ENCODE measurements at regions not wholly inside any gene's neighbourhood (a gene's known extent, or its start where the extent isn't known, plus 50 kb on each side); places are given as distances from the start of the nearest gene placed in this dataset.
A peak's percentile ranks its signal among the peaks of the same experiment; 100 is the strongest.

DNA sequence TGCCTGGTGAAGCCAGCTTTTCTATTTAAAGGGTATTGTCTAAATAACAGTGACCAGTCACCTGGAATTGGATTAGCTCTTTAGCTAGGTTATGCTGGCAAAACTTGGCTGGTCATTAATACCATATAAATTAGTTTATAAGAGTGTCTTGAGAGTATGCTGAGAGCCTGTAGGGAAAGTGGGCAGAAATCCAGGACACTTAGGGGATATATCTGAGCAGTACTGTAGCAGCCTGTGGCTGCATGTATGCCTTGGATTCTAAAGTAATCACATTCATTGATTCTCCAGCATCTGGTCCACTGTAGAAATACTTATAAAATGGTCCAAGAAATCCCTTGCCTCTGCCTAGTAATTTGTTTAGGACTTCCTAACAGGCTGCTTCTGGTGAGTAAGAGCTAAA lies 288.9 kb upstream of the DMAC1 start:
- DNase-seq (ENCODE audit: low read depth) = no peak

DNA sequence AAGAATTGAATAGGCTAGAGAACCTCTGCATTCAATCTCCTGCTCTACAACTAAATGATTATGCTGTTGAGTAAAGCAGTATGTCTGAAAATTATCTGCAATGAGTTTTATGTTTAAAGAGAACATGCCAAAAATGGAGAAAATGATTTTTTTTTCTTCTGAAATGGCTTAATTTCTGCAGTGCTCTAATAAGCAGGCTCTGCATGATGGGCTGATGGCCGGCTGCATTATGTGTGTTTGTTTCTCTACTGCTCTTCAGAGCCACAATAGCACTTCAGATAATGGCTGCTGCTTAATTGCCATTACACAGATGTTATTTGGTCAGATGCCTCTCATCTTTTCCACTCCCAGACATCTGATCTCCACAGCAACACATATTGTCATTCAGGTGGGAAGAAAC lies 286.4 kb upstream of the DMAC1 start:
- no peak for DNase-seq (ENCODE audit: low read depth)

DNA sequence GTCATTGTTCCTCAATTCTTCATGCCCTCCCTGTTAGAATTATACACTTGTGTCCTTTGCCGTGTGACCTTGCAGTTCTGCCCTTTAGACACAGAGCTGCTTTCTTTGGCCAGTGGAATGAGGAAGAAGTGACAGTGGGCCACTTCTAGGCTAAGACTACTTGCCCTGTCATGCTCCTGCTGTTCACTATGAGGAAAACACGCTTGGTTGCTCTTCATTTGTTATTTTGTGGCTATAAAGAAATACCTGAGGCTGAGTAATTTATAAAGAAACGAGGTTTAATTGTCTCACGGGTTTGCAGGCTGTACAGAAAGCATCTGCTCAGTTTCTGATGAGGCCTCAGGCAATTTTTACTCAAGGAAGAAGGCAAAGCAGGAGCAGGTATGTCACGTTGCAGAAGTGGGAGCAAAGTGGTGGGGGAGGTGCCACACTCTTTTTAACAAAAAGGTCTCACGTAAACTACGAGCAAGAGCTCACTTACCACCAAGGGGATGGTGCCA lies 279.1 kb upstream of the DMAC1 start:
- DNase-seq (ENCODE audit: low read depth) = no peak

DNA sequence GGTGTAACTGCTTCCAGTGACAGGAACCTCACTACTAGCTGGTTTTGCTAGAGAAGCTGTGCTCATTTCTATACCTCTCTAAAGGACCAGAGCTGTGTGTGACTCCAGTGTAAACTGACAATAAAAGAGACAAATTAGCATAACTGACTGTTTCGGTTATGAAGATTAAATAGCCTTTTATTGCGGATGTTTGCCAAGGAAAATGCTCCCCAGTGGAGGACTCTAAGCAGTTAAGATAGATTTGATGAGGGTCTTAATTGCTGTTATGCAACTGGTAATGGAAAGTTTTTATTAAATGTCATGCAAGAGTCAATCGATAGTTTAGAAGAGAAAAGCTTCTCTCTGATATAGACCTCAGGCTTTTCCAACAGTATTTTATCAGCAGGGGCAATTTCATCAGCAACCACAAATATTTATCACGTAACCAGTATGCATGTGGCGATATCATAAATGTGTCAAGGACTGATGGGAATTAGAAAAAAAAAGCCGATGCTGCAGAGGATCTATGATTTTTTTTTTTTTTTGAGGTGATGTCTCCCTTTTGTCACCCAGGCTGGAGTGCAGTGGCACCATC lies 275.2 kb upstream of the DMAC1 start:
- no peak for DNase-seq (ENCODE audit: low read depth)

DNA sequence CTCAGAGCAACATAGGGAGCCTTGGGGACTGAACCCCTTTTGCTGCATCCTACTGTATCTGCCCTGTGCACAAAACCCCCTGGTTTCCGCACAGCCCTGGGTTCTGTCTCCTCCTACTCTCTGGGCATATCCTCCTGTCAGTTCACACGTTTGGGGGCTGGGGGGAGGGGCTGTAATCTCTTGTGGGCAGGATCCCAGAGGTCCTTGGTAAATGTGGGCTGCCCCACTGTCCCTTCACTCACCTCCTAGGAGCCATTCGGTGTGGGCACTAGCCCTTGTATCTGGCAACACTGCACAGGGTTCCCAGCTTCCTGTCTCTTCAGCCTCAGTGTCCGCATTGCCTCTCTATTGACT lies 271.8 kb upstream of the DMAC1 start:
- no peak for DNase-seq (ENCODE audit: low read depth)

DNA sequence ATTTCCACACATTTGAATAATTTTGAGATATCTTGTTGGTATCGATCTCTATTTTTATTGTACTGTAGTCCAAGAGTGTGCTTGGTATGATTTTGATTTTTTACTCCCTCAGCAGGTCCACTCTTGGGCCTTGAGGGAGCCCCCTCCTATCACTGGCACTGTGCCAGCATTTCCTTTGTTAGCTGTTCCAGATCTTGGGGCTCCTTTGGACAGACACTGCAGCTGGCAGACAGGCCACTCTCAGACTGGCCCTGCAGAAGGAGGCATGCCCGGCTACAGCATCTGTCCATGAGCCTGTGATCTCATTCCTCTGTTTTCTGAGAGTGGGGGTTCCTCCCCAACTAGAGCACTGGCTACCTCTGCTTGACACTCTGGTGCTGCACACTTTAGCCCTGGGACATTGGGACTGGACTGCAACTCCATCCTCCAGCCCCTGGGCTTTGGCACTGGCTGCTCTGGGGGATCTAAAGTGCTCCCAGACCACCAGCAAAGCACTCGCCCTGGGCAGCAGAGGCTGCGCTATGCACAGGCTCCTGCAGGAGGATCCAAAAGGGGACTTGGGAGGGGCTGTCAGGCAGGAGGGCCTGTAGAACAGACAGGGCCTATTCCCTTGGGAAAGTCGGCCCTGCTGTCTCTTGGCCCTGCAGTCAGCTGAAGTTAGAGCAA lies 271.3 kb upstream of the DMAC1 start:
- no peak for DNase-seq (ENCODE audit: low read depth)

DNA sequence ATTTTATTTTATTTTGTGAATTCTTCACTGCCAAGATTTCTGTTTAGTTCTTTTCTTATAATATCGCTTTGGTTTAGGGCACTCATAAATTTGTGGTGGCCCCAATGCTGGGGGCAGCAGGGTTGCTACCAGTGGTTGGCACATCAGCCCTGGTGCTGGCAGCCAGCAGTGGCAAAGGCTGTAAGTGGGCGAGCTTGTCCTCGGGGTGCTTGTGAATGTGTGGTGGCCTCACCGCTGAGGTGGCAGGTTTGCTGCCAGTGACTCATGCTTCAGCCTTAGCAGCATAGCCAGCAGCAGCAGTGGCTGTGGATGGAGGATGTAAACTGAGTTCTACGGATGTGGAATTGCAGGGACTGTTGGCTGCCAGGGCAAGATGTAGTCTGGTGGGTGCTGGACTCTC lies 262.9 kb upstream of the DMAC1 start:
- no peak for DNase-seq (ENCODE audit: low read depth)

DNA sequence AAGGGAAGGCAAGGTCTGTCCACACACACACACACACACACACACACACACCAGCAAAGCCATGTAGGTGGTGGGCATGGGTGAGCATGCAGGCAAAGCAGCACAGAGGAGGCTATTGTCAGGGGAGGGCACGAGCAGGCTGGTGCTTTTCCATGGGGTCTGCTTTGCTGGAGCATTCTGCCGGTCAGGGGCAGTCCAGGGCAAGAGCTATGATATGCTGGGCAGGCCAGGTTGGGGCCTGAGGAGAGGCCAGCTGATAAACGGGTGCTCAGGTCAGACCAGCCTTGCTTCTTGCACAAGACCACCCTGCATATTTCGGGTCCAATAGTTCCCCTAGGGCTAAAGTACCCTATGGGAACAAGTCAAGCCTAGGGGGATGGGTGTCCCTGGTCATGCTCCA lies 253.9 kb upstream of the DMAC1 start:
- DNase-seq (ENCODE audit: low read depth) = no peak

DNA sequence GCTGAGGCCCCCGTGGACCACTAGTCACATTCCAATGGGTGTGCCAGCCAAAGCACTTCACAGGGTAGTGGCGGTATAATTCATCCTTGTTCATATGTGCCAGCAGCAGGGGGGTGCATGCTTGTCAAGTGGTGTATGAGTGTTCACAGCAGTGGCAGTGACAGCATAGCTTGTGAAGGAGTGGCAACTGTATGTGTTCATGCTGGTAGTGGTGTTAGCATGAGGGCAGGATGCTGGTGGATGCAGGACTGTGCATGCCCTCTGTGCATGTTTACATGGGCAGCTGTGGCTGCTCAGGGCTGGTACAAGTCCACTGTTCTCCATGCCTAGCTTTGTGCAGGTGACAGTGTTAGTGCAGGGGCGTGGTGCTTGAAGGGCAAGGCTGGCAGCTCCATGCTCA lies 253.4 kb upstream of the DMAC1 start:
- no peak for DNase-seq (ENCODE audit: low read depth)

DNA sequence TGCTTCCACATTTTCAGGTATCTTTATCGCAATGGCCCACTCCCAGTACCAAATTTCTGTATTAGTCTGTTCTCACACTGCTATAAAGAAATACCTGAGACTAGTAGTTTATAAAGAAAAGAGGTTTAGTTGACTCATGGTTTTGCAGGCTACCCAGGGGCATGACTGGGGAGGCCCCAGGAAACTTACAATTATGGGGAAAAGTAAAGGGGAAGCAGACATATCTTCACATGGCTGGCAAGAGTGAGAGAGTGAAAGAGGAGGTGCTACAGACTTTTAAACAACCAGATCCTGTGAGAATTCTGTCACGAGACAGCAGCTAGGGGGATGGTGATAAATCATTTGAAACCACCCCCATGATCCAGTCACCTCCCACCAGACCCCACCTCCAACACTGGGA lies 238.2 kb upstream of the DMAC1 start:
- DNase-seq (ENCODE audit: low read depth) = no peak

DNA sequence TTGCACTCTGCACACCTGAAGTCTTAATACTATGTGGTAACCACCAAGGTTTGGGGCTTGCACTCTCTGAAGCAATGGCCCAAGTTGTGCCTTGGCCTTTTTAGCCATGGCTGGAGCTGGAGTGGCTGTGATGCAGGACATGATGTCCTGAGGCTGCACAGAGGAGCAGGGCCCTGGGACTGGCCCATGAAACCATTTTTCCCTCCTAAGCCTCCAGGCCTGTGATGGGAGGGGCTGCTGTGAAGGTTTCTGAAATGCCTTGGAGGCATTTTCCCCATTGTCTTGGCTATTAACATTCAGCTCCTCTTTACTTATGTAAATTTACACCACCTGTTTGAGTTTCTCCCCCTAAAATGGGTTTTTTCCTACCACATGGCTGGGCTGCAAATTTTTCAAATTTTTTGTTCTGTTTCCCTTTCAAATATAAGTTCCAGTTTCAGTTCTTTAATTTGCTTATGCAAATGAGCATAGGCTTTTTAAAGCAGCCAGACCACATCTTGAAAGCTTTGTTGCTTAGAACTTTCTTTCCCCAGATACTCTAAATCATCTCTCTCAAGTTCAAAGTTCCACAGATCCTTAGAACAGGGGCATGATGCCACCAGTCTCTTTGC lies 237.4 kb upstream of the DMAC1 start:
- no peak for DNase-seq (ENCODE audit: low read depth)

DNA sequence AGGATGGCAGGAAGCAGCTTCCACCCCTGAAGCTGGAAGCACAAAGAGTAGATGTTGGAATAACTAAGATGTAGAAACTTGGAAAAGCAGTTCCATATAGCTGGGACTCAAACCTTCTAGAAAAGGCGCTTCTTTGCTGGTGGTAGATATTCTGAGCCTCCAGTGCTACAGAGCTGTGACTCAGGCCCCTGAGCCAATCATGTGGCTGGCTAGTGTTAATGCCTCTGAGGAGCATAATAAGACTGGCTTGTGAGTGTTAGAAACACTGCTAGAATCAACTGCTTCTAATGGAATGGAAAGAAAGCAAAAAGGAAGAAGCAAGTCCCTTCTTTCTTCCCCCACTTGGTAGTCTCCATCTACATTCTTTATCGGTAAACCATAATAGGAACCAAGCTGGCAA lies 234.2 kb upstream of the DMAC1 start:
- DNase-seq (ENCODE audit: low read depth) = no peak

DNA sequence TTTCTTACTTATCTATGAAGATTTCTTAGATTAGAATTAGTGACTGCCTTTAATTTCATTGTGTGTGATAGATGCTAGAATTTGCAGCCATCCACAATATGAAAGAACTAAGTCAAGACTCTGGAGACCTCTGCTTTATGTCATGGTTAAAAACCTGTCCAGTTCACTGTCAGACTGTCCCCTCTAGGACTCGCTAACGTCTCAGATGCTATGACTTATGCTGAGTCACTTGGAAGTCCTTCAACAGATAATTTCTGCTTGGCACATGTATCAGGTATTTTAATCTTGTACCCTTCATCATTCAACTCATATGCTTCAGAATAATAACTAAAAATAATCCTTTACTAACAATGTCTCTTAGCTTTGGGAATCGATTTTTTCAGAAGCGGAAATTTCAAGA lies 230.5 kb upstream of the DMAC1 start:
- DNase-seq (ENCODE audit: low read depth) = no peak

DNA sequence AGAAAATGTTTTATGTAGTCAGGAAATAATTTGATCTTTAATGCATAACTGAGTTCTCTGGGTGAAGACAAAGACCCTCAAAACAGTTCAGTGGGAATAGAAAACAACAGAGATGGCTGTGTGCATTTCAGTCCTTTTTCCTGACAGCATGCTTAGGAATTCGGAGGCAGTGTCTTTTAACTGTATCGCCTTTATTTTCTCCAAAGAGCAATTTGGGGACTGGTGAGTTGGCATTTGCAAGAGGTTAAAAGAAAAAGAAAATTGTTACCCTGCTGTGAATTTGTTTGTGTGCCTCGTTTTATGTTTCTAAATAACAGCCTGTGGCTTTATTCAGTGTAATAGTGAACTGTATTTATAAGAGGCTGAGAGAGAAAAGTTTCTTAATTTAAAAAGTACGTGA lies 227.8 kb upstream of the DMAC1 start:
- no peak for DNase-seq (ENCODE audit: low read depth)

DNA sequence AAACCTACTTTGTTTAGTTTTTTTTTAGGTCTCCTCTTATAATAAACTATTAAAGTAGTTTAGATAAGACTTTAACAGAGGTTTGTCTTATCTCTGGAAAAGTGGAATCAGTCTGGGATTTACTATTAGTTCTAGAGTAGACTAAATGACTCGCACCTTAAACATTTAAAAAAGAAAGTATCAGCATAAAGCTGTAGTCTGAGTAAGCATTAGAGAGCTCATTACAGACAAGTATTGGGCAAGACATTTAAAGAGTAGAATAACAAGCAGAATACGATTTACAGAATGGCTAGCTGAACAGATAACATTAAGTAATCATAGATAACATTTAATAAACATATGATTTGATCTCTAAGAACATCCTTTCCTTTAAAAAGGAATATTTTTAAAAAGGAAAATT lies 226.0 kb upstream of the DMAC1 start:
- DNase-seq (ENCODE audit: low read depth) = peak; percentile 2

DNA sequence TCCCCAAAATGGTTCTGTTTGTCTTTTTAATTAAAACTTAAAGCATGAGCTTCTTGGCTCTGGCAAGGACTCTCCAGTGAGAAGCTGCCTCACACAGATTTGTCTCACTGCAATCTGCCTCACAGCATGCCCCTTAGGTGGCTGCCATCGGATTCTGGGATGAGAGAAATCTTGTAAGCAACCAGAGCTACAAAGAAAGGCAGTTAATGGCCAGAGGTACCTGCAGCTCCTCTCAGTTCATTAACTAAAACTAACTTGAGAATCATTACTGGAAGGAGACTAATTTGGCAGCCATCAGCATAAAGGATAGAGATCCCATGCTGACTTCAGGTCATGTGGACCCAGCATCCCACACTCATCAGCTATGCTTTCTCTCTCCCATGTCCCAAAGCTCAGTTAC lies 220.6 kb upstream of the DMAC1 start:
- DNase-seq (ENCODE audit: low read depth) = no peak

DNA sequence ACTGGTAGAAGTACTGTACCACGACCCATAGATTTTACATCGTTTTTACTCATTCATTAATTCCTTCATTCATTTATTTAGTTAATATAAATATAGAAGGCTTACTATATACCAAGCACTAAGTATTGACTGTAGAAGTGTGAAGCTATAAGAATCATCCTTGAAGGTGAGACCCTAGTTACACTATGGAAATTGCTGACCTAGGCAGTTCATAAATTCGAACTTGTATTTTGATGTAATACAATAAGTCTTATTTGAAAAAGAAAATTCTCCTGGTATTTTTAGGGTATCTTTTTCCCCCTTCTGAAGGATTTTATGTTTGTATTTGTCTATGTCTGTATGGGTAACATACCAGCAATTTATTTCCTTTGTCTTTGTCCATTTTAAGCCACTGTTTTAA lies 220.1 kb upstream of the DMAC1 start:
- no peak for DNase-seq (ENCODE audit: low read depth)

DNA sequence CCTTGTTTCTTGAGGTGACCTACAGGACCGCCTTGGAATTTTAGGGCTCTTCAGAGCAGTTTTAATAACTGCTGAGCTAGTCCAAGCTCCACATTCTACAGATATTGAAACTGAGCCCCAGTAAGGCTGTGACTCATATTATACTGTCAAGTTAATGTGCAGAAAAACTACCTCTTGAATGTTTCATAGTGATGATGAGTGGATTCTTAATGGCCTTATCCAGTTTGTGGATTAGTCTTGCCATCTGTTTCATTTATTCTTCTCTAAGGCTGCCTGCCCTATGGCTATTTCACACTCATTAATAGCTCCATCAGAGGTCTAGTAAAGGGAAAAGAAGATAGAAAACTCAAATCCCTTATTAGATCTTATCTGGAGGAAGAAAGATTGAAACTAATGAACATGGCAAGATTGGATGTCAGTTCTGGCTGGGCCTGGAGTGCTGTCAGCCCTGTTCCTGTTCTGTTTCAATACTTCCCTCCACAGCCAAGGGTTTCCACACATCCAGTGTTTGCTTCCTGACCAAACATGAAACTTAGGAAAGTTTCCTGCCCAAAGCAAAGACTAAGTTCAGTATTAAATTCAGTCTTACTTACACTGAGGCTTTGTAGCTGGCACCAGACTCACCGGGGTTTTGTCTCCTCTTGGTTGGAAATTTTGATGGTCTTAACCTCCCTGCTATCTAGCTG lies 215.6 kb upstream of the DMAC1 start:
- no peak for DNase-seq (ENCODE audit: low read depth)

DNA sequence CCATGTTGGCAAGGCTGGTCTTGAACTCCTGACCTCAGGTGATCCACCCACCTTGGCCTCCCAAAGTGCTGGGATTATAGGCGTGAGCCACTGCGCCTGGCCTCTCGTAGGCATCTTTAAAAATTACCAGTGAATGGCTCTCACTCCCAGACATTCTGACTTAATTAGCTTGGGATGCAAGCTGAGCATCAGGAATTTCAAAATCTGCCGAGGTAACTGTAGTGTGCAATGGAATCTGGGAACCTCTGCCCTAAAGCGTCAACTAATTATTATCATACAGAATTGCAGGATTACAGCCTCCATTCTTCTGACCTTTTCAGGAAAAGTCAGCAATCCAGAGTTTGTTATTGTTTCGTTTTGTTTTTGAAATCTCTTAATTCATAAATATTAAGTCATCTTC lies 213.4 kb upstream of the DMAC1 start:
- no peak for DNase-seq (ENCODE audit: low read depth)

DNA sequence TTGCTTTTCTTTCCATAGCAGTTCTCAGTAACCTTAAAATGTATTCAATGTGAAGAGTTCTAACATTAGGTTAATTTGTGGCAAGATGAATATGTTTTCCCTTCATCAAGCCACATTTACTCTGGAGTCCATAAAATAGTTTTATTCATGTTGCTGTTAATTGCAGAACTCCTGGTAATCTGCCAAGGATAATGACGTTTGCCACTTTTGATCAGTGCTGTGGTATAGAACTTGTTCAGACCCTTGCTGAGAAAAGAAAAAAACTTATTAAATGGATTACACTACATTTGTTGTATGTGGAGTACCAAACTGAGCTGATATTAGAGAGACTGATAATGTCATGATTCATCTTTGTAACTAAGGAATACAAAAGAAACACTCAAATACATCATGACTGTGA lies 212.4 kb upstream of the DMAC1 start:
- no peak for DNase-seq (ENCODE audit: low read depth)

DNA sequence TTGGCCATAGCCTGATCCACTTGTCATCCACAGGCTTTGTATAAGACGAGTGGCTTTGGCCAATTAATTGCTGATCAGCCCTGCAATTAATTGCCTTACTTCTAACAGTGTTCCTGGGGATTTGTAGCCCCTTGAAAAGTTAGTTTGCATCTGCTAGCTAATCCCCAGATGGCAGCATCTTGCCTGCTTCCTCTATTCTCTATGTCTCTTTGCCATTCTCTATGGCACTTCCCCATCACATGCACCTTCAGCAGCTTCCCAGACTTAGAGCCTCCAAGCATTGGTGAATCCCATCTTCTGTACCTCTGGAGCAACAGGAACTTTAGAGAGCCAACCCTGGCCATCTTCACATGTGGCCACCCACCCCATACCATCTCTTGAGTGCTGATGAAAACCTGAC lies 197.0 kb upstream of the DMAC1 start:
- no peak for DNase-seq (ENCODE audit: low read depth)

DNA sequence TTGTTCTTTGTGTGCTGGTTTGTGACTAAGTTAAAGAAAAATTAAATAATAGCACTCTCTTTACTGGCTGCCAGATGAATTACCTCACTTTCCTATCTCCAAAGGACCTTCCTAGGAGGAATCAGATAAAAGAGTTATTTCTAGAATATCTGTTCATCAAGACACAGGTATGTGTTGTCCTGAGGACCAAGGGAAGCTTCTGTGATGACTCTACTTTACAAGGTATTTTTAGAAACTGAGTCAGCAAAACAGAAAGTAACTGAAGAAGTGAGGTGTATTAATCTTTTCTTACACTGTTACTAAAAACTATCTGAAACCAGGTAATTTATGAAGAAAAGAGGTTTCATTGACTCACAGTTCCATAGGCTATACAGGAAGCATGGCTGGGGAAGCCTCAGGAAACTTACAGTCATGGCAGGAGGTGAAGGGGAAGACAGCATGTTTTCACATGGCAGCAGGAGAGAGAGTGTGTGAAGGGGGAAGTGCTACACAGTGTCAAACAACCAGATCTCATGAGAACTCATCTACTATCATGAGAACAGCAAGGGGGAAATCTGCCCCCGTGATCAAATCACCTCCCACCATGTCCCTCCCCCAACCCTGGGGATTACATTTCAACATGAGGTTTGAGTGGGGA lies 189.2 kb upstream of the DMAC1 start:
- DNase-seq (ENCODE audit: low read depth) = no peak

DNA sequence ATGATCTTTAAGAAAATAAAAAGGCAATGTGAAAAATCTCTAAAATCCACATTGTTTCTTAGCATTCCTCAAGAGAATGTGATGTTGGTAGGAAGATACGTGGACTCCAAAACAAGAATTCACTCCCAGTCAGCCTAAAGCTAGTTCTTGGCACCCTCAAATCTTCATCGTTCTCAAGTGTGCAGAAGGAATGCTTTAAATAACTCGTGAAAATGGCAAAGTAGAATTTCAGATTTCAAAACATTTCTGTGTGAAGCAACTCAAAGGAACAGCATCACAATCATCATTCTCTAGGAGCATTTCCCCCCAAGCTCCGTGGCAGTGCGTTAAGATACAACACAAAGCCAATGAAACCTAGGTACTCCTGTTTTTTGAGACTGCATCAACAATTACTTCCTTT lies 185.1 kb upstream of the DMAC1 start:
- no peak for DNase-seq (ENCODE audit: low read depth)
